ENCODE measurements at regions not wholly inside any gene's neighbourhood (a gene's known extent, or its start where the extent isn't known, plus 50 kb on each side); places are given as distances from the start of the nearest gene placed in this dataset.

GRCh38 chr20:39489986-39490560 lies 527.9 kb downstream of the DHX35 start:
- no peaks in the 10 kb centered on the region for H3K4me1 Mint-ChIP-seq
- H3K79me2 ChIP-seq (replicated peaks; ENCODE audit: insufficient read depth), result no peaks in the 10 kb centered on the region
- H3K4me3 ChIP-seq, result no peak overlapping the region
- no peak overlapping the region for H2AFZ ChIP-seq
- no peaks in the 10 kb centered on the region for H4K20me1 ChIP-seq (replicated peaks; ENCODE audit: insufficient read depth)
- no peaks in the 10 kb centered on the region for H3K36me3 Mint-ChIP-seq (ENCODE audit: low read depth)
- no peak for TF ChIP-seq NANOG (IDR thresholded peaks at IDR 0.05; ENCODE audit: borderline replicate concordance)
- TF ChIP-seq, protein P1, sequence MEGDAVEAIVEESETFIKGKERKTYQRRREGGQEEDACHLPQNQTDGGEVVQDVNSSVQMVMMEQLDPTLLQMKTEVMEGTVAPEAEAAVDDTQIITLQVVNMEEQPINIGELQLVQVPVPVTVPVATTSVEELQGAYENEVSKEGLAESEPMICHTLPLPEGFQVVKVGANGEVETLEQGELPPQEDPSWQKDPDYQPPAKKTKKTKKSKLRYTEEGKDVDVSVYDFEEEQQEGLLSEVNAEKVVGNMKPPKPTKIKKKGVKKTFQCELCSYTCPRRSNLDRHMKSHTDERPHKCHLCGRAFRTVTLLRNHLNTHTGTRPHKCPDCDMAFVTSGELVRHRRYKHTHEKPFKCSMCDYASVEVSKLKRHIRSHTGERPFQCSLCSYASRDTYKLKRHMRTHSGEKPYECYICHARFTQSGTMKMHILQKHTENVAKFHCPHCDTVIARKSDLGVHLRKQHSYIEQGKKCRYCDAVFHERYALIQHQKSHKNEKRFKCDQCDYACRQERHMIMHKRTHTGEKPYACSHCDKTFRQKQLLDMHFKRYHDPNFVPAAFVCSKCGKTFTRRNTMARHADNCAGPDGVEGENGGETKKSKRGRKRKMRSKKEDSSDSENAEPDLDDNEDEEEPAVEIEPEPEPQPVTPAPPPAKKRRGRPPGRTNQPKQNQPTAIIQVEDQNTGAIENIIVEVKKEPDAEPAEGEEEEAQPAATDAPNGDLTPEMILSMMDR (conservative IDR thresholded peaks at IDR 0.05; ENCODE audit: low read depth in 2 of 2), result no peak
- no peak for TF ChIP-seq STAT1 (IDR thresholded peaks at IDR 0.05; ENCODE audit: unreplicated experiment)
- TF ChIP-seq, protein P2, sequence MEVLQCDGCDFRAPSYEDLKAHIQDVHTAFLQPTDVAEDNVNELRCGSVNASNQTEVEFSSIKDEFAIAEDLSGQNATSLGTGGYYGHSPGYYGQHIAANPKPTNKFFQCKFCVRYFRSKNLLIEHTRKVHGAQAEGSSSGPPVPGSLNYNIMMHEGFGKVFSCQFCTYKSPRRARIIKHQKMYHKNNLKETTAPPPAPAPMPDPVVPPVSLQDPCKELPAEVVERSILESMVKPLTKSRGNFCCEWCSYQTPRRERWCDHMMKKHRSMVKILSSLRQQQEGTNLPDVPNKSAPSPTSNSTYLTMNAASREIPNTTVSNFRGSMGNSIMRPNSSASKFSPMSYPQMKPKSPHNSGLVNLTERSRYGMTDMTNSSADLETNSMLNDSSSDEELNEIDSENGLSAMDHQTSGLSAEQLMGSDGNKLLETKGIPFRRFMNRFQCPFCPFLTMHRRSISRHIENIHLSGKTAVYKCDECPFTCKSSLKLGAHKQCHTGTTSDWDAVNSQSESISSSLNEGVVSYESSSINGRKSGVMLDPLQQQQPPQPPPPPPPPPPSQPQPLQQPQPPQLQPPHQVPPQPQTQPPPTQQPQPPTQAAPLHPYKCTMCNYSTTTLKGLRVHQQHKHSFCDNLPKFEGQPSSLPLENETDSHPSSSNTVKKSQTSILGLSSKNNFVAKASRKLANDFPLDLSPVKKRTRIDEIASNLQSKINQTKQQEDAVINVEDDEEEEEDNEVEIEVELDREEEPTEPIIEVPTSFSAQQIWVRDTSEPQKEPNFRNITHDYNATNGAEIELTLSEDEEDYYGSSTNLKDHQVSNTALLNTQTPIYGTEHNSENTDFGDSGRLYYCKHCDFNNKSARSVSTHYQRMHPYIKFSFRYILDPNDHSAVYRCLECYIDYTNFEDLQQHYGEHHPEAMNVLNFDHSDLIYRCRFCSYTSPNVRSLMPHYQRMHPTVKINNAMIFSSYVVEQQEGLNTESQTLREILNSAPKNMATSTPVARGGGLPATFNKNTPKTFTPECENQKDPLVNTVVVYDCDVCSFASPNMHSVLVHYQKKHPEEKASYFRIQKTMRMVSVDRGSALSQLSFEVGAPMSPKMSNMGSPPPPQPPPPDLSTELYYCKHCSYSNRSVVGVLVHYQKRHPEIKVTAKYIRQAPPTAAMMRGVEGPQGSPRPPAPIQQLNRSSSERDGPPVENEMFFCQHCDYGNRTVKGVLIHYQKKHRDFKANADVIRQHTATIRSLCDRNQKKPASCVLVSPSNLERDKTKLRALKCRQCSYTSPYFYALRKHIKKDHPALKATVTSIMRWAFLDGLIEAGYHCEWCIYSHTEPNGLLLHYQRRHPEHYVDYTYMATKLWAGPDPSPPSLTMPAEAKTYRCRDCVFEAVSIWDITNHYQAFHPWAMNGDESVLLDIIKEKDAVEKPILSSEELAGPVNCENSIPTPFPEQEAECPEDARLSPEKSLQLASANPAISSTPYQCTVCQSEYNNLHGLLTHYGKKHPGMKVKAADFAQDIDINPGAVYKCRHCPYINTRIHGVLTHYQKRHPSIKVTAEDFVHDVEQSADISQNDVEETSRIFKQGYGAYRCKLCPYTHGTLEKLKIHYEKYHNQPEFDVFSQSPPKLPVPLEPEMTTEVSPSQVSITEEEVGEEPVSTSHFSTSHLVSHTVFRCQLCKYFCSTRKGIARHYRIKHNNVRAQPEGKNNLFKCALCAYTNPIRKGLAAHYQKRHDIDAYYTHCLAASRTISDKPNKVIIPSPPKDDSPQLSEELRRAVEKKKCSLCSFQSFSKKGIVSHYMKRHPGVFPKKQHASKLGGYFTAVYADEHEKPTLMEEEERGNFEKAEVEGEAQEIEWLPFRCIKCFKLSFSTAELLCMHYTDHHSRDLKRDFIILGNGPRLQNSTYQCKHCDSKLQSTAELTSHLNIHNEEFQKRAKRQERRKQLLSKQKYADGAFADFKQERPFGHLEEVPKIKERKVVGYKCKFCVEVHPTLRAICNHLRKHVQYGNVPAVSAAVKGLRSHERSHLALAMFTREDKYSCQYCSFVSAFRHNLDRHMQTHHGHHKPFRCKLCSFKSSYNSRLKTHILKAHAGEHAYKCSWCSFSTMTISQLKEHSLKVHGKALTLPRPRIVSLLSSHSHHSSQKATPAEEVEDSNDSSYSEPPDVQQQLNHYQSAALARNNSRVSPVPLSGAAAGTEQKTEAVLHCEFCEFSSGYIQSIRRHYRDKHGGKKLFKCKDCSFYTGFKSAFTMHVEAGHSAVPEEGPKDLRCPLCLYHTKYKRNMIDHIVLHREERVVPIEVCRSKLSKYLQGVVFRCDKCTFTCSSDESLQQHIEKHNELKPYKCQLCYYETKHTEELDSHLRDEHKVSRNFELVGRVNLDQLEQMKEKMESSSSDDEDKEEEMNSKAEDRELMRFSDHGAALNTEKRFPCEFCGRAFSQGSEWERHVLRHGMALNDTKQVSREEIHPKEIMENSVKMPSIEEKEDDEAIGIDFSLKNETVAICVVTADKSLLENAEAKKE (CRISPR knock-in tag; IDR thresholded peaks at IDR 0.05), result no peak
- no peak for TF ChIP-seq EZH2phosphoT487 (IDR thresholded peaks at IDR 0.05; ENCODE audit: unreplicated experiment)
- TF ChIP-seq, protein P3, sequence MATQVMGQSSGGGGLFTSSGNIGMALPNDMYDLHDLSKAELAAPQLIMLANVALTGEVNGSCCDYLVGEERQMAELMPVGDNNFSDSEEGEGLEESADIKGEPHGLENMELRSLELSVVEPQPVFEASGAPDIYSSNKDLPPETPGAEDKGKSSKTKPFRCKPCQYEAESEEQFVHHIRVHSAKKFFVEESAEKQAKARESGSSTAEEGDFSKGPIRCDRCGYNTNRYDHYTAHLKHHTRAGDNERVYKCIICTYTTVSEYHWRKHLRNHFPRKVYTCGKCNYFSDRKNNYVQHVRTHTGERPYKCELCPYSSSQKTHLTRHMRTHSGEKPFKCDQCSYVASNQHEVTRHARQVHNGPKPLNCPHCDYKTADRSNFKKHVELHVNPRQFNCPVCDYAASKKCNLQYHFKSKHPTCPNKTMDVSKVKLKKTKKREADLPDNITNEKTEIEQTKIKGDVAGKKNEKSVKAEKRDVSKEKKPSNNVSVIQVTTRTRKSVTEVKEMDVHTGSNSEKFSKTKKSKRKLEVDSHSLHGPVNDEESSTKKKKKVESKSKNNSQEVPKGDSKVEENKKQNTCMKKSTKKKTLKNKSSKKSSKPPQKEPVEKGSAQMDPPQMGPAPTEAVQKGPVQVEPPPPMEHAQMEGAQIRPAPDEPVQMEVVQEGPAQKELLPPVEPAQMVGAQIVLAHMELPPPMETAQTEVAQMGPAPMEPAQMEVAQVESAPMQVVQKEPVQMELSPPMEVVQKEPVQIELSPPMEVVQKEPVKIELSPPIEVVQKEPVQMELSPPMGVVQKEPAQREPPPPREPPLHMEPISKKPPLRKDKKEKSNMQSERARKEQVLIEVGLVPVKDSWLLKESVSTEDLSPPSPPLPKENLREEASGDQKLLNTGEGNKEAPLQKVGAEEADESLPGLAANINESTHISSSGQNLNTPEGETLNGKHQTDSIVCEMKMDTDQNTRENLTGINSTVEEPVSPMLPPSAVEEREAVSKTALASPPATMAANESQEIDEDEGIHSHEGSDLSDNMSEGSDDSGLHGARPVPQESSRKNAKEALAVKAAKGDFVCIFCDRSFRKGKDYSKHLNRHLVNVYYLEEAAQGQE (IDR thresholded peaks at IDR 0.05; ENCODE audit: unreplicated experiment), result no peak
- TF ChIP-seq, protein P4, sequence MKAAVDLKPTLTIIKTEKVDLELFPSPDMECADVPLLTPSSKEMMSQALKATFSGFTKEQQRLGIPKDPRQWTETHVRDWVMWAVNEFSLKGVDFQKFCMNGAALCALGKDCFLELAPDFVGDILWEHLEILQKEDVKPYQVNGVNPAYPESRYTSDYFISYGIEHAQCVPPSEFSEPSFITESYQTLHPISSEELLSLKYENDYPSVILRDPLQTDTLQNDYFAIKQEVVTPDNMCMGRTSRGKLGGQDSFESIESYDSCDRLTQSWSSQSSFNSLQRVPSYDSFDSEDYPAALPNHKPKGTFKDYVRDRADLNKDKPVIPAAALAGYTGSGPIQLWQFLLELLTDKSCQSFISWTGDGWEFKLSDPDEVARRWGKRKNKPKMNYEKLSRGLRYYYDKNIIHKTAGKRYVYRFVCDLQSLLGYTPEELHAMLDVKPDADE (IDR thresholded peaks at IDR 0.05), result no peak
- no peak for TF ChIP-seq POLR2AphosphoS5 (IDR thresholded peaks at IDR 0.05; ENCODE audit: low read depth)
- H3K27ac ChIP-seq (ENCODE audit: low read depth), result no peak overlapping the region
- no peaks in the 10 kb centered on the region for H3K4me1 ChIP-seq (ENCODE audit: insufficient read depth)
- peaks cover 11% of the 10 kb centered on the region; the same call in 1 of the 2 replicates for H3K9me2 ChIP-seq (ENCODE audit: insufficient read depth)
- no peak overlapping the region for H3K27ac Mint-ChIP-seq
- H3K4me3 Mint-ChIP-seq, result no peak overlapping the region
- H3K9me3 Mint-ChIP-seq, result no peaks in the 10 kb centered on the region
- no peaks in the 10 kb centered on the region for H3K36me3 ChIP-seq (ENCODE audit: insufficient read depth)
- DNase-seq (ENCODE audit: low spot score), result no peak
- no peaks in the 10 kb centered on the region for H3K27me3 ChIP-seq (ENCODE audit: insufficient read depth)
- peaks cover 3% of the 10 kb centered on the region for H3K27me3 Mint-ChIP-seq (ENCODE audit: insufficient read depth, low read depth, poor library complexity)
- no peak for ATAC-seq
- no peaks in the 10 kb centered on the region for H3F3A ChIP-seq (replicated peaks; ENCODE audit: low read depth)
- no peak overlapping the region for H3K4me2 ChIP-seq
